K562 (cell line): ENCODE measurements at regions not wholly inside any gene's neighbourhood (a gene's known extent, or its start where the extent isn't known, plus 50 kb on each side); places are given as distances from the start of the nearest gene placed in this dataset.

Experiments used
- ATAC-seq: fragments of 200-7000 bp; cut with Tn5 transposase; 3 replicates; pipeline ENCODE4 v1.9.1; 2020; ENCODE audit warnings: moderate library complexity
- BruUV-seq: library from RNA; stranded (reverse); fragments of 400-500 nt; replicated peaks from 2 replicates; lab custom pipeline; 2021; lab: Mats Ljungman, UMichigan
- CTCF ChIA-PET: fragments of 300-600 bp; formaldehyde crosslinking; extraction: SDS; loops from one replicate; lab custom pipeline; 2021; ENCODE audit warnings: low intra/inter-chr PET ratio; lab: Yijun Ruan, JAX
- POLR2A ChIA-PET: fragments of 300-600, 350-650 bp; sonication (Branson Sonifier 250); formaldehyde crosslinking; extraction: SDS; loops from one replicate; lab custom pipeline; 2021; ENCODE audit warnings: antibody characterized with exemption, inconsistent platforms; lab: Yijun Ruan, JAX
- DNase-seq, 4 experiments: peaks; one replicate each; pipeline versions ENCODE4 v3.0.0 to v3.0.0-alpha.2; 2011 to 2018; ENCODE audit warnings: low spot score in 3 of 4, mixed read lengths in 3 of 4; ENCODE audit errors: extremely low read depth in 1 of 4
- FAIRE-seq: peaks from 2 replicates; lab custom pipeline; 2011; peaks lifted over from hg19 to GRCh38; lab: Jason Lieb, UNC
- H2AFZ ChIP-seq: 2 replicates; pipeline ENCODE4 v1.6.0; 2011; ENCODE audit warnings: low read depth, low read length, control low read depth, inconsistent platforms
- H3K27ac ChIP-seq: fragments of 200-600 bp; 3 replicates; pipeline ENCODE4 v1.8.0; 2011; ENCODE audit warnings: low read depth, mild to moderate bottlenecking, control low read depth, inconsistent platforms, low read length, moderate library complexity, mixed read lengths; ENCODE audit errors: extremely low read depth
- H3K27me3 ChIP-seq, 2 experiments: fragments of 300-600 bp in 1 of 2; 2 replicates in 1 of 2; 3 replicates in 1 of 2; pipeline versions ENCODE4 v1.6.0 to v1.8.0; 2011; ENCODE audit warnings: inconsistent platforms in 2 of 2, low read length in 2 of 2, mild to moderate bottlenecking in 1 of 2, mixed read lengths in 1 of 2, moderate library complexity in 1 of 2; ENCODE audit not compliant: control insufficient read depth in 2 of 2, insufficient read depth in 2 of 2
- H3K36me3 ChIP-seq: fragments of 300-600 bp; 3 replicates; pipeline ENCODE4 v1.8.0; 2011; ENCODE audit warnings: mild to moderate bottlenecking, low read length, inconsistent platforms; ENCODE audit not compliant: control insufficient read depth, insufficient read depth
- H3K4me1 ChIP-seq, 2 experiments: fragments of 200-600 bp in 1 of 2; replicated peaks in 1 of 2; 2 replicates in 1 of 2; 3 replicates in 1 of 2; pipeline versions ENCODE4 v1.5.1 to v1.8.0; 2011; ENCODE audit warnings: inconsistent platforms in 2 of 2, low read length in 2 of 2, mild to moderate bottlenecking in 1 of 2, mixed read lengths in 1 of 2, moderate library complexity in 1 of 2; ENCODE audit not compliant: control insufficient read depth in 2 of 2, insufficient read depth in 2 of 2
- H3K4me2 ChIP-seq: 2 replicates; pipeline ENCODE4 v1.6.1; 2011; ENCODE audit warnings: low read length, control low read depth, inconsistent platforms, mixed read lengths; ENCODE audit not compliant: insufficient read depth
- H3K4me3 ChIP-seq: fragments of 200-600 bp; sonication (generic), shearing (Covaris generic); 2 replicates; pipeline ENCODE4 v1.5.1; 2016; ENCODE audit warnings: control low read depth, inconsistent platforms
- H3K79me2 ChIP-seq: fragments of 200-600 bp; 3 replicates; pipeline ENCODE4 v1.8.0; 2011; ENCODE audit warnings: low read length, inconsistent platforms; ENCODE audit not compliant: control insufficient read depth, insufficient read depth
- H3K9ac ChIP-seq, 2 experiments: 2 replicates each; pipeline versions ENCODE4 v1.6.0 to v1.6.1; 2011; ENCODE audit warnings: low read depth in 2 of 2, low read length in 2 of 2, control low read depth in 1 of 2, inconsistent platforms in 1 of 2, mild to moderate bottlenecking in 1 of 2, mixed read lengths in 1 of 2; ENCODE audit not compliant: insufficient read depth in 1 of 2
- H3K9me1 ChIP-seq: one replicate; pipeline ENCODE4 v1.6.0; 2011; ENCODE audit warnings: inconsistent platforms, mild to moderate bottlenecking, low read length, moderate library complexity; ENCODE audit not compliant: control insufficient read depth, insufficient read depth
- H3K9me3 ChIP-seq: replicated peaks from 2 replicates; pipeline ENCODE4 v1.5.1; 2011; ENCODE audit warnings: low read depth, low read length, inconsistent platforms; ENCODE audit not compliant: control insufficient read depth, insufficient read depth
- H4K20me1 ChIP-seq: replicated peaks from 2 replicates; pipeline ENCODE4 v1.6.1; 2011; ENCODE audit warnings: low read length, inconsistent platforms, mixed read lengths; ENCODE audit not compliant: control insufficient read depth, insufficient read depth
- BRF2 ChIP-seq: IDR thresholded peaks from 3 replicates; pipeline ENCODE4 v1.6.1; 2011; ENCODE audit warnings: borderline replicate concordance, mild to moderate bottlenecking; ENCODE audit not compliant: insufficient read length, insufficient read depth
- CEBPG ChIP-seq, 3 experiments: fragments of 200-800 bp in 1 of 3; sonication (Bioruptor generic) in 1 of 3; sonication (generic) in 1 of 3; formaldehyde crosslinking in 1 of 3; IDR thresholded peaks in 2 of 3; conservative IDR thresholded peaks in 1 of 3; 2 replicates each; pipeline versions ENCODE4 v1.6.1 to v1.8.0; 2016 to 2022; ENCODE audit warnings: missing compliant biosample characterization in 2 of 3, missing genetic modification characterization in 2 of 3, mild to moderate bottlenecking in 1 of 3, missing genetic modification reagents in 1 of 3
- CHCHD3 ChIP-seq: fragments of 250-450 bp; sonication (Bioruptor Pico); IDR thresholded peaks from 2 replicates; pipeline ENCODE4 v2.1.2; 2022; ENCODE audit warnings: mild to moderate bottlenecking
- MEF2D ChIP-seq: conservative IDR thresholded peaks from 2 replicates; pipeline ENCODE4 v1.6.1; 2016; ENCODE audit warnings: low read depth, missing genetic modification characterization, missing compliant biosample characterization
- SRSF9 ChIP-seq: fragments of 200-400 bp; formaldehyde crosslinking; IDR thresholded peaks from 2 replicates; pipeline ENCODE4 v1.6.1; 2017; ENCODE audit warnings: low read depth, low read length, borderline replicate concordance
- WGBS: fragments of 100-300 bp; shearing (Covaris generic); methylation state at CpG from one replicate; pipeline ENCODE4 v1.1.6; 2016; ENCODE audit warnings: low coverage, mixed read lengths; ENCODE audit not compliant: insufficient coverage; ENCODE audit errors: missing lambda C conversion rate; 5-methylcytosine and 5-hydroxymethylcytosine counted together
- in situ Hi-C: fragments of 300-500 bp; cut with MboI; formaldehyde crosslinking; loops from 4 replicates; pipeline ENCODE4 v1.15.0; 2018; ENCODE audit warnings: inconsistent platforms, mixed read lengths
- intact Hi-C: fragments of 100-400 bp; cut with micrococcal nuclease; formaldehyde crosslinking; loops from 2 replicates; pipeline ENCODE4 v1.14.2; 2022

GRCh38 chr4:176422511-176422910, 102.7 kb downstream of the SPCS3 start:
- CTCF ChIA-PET, result no interaction called here
- no peak for TF ChIP-seq SRSF9
- TF ChIP-seq BRF2, result no peak
- TF ChIP-seq CHCHD3 (CRISPR knock-in tag), result no peak
- no peak for ATAC-seq
- no peak for DNase-seq
- no peak overlapping the region for H3K4me3 ChIP-seq
- H3K4me1 ChIP-seq, result no peaks in the 10 kb centered on the region
- intact Hi-C loops, result no loop called here
- H3K4me2 ChIP-seq, result no peak overlapping the region
- no peak for FAIRE-seq
- no peaks in the 10 kb centered on the region for H3K27me3 ChIP-seq
- H3K36me3 ChIP-seq, result no peaks in the 10 kb centered on the region
- no peaks in the 10 kb centered on the region for H3K9me3 ChIP-seq
- H3K9ac ChIP-seq, result no peak overlapping the region
- H3K9me1 ChIP-seq, result no peaks in the 10 kb centered on the region
- no peak overlapping the region for H2AFZ ChIP-seq
- no peak overlapping the region for H3K27ac ChIP-seq
- no TSS peak for BruUV-seq
- H4K20me1 ChIP-seq, result no peaks in the 10 kb centered on the region
- 0% methylated on average over 4 of the region's 4 CpGs for WGBS
- POLR2A ChIA-PET, result no interaction called here
- in situ Hi-C loops, result no loop called here
- no peaks in the 10 kb centered on the region for H3K79me2 ChIP-seq

- H3K27me3 ChIP-seq, result no peaks in the 10 kb centered on the region
- intact Hi-C loops, result no loop called here
- no peak overlapping the region for H2AFZ ChIP-seq
- no peak overlapping the region for H3K9ac ChIP-seq
- TF ChIP-seq MEF2D (tag), result no peak
- TF ChIP-seq CEBPG (CRISPR knock-in tag; IDR thresholded peaks at IDR 0.05), result no peak
- peak in 1 of 2 experiments; percentile 59; a peak in 2 of 4 replicates for TF ChIP-seq CEBPG (tag; conservative IDR thresholded peaks at IDR 0.05 in 1 of 2, IDR thresholded peaks at IDR 0.05 in 1 of 2)
- TF ChIP-seq, all 486 proteins: peak for 1
- no peaks in the 10 kb centered on the region for H3K4me1 ChIP-seq
- ChIA-PET CTCF (no interaction called here), POLR2A (no interaction called here)
- in situ Hi-C loops, result no loop called here
- BruUV-seq, result no TSS peak
- no peaks in the 10 kb centered on the region for H3K9me1 ChIP-seq
- ATAC-seq (no peak), DNase-seq (no peak), FAIRE-seq (no peak)
- no peak overlapping the region for H3K4me2 ChIP-seq
- no peaks in the 10 kb centered on the region for H4K20me1 ChIP-seq
- H3K27ac ChIP-seq, result no peak overlapping the region
- H3K9me3 ChIP-seq, result no peaks in the 10 kb centered on the region
- no peak overlapping the region for H3K4me3 ChIP-seq
- no peaks in the 10 kb centered on the region for H3K79me2 ChIP-seq
- WGBS, result 0% methylated on average over 2 of the region's 2 CpGs
- no peaks in the 10 kb centered on the region for H3K36me3 ChIP-seq
These were observed 105.3 kb downstream of the SPCS3 start for GRCh38 chr4:176425035-176425434.
